Fibroblast of the conjunctiva (primary cell): ENCODE measurements at regions not wholly inside any gene's neighbourhood (a gene's known extent, or its start where the extent isn't known, plus 50 kb on each side); places are given as distances from the start of the nearest gene placed in this dataset.

Source experiments
- DNase-seq: peaks from one replicate; pipeline ENCODE4 v3.0.0-alpha.2; 2010; ENCODE audit warnings: low read depth

DNA sequence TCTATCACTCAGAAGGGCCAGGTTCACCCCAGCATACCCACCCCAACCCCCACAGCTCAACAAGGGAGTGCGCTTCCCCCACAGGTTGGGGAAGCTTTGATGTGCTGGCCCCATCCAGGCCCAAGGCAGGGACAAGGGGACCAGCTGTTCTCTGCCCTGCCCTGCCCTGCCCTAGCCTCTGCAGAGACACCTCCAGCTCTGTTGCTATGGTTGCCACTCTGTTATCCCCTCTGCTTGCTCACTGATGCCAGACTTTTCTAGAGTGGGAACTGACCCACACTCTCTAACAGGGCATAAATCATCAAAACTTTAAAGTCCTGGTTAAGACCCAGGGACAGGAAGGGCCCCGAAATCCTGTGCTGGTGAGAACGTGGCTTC is 50.4 kb upstream of the ENPP7 start:
- DNase-seq, result no peak

DNA sequence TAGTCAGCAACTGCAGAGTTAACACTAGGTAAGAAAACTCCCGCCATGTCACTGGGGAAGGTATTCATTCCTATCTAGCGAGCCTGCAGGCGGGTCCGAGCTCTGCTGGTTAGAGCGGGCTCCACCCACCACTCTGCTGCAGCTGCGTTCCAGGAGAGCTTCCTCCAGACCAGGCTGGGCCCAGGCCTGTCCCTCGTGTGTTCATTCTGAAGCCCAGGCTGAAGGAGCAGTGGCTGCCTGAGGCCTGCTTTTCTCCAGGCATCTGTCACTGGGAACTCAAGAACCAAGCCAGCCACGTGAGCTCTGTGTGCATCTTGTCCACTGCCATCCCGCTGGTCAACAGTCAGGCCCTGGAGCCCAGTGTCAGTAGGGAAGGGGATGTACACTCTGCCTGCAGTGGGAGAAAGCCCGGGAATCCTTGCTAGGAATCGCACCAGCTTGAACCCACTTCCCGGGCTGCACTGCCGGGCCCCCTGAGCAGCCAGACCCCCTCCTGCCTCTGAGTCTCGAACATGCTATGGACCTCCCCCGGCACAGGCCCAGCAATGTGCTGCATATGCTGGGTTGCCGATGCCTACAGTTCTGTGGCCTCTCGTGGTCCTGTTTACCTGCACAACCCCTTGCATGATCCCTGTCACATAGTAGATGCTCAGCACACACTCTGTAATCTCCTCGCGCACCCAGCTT is 51.0 kb upstream of the ENPP7 start:
- DNase-seq, result no peak

DNA sequence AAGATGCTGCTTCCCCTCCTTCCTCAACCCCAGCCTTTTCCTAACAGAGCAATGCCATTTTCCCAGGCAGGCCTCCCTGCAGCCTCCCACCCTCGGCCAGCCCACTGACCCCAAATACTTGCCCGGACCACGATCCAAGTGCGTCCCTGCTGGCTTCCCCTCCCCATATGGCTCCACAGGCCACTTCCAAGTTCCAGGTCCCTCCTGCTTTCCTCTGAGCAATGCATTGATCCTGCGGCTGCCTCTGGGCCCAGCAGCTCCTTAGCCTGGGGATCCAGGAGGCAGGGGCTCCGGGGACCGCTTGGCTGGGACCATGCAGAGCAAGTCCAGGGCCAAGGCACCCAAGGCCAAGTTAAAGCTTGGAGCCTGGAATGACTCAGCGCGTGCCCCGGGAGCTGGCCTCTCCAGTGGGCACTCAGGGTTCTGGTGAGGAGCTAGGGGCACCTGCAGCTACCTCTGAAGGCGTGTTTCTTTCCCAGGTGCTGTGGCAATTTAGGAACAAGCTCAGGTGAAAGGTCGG is 51.9 kb upstream of the ENPP7 start:
- DNase-seq, result no peak

DNA sequence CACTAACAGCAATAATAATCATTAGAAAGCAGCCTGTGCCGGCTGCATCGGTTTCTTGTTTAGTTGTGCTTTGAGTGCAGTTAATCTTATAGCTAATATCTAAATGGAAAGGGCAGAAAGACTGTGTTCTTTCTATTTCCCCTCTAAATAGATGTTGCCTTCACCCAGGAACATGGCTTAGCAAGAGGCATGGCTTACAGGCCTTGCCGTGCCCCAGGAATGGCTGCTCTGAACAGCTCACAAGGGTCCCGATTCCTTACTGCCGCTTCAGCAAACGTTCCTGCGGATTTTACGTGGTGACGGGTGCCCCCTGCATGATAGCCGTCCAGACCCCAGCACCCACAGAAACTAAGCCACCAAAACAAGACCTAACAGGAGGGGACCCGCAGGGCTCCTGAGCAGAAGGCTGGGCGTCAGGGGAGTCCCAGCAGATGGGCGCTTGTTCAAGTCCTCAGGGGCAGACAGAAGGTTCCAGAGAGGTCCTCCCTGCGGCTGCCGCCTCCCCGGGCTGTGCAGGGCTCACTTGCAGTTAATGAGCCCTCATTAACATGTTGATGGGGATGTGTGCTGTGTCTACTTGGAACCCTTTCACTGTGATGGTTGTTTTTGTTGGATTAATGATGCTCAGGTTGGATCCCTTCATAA is 52.5 kb upstream of the ENPP7 start:
- DNase-seq, result no peak

DNA sequence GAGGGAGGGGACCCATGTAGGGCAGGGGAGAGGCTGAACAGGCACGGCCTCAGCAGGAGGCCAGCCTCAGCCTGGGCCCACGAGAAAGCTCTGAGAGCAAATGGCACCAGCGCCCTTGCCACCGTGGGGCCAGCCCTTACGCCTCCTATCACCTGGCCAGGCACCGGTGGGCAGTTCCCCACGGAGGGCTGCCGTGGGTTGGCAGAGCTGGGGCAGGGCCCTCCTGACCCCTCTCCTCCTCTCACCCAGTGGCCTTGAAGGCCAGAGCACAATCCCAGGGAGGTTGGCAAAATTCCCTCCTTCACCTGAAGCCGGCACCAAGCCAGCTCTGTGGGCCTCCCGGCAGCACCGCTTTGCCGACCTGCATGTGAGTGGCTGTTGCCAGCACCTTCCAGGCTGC is 53.1 kb upstream of the ENPP7 start:
- DNase-seq, result no peak

DNA sequence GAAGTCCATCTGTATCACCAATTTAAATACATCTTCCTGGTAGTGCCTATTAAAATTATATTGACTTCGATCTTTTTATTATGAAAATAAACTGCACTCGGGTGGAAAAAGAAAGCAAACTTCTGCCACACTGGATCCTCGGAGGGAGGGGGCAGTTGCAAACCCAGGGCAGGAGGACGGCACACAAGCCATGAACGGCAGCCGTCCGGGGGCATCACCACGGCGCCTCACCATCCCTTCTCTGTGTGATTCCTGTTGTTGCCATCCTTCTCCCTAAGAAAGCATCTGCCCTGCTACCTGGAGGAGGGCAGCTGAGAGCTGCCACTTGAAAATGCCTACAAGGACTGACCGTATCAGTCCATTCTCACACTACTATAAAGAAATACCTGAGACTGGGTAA is 53.9 kb upstream of the ENPP7 start:
- no peak for DNase-seq

DNA sequence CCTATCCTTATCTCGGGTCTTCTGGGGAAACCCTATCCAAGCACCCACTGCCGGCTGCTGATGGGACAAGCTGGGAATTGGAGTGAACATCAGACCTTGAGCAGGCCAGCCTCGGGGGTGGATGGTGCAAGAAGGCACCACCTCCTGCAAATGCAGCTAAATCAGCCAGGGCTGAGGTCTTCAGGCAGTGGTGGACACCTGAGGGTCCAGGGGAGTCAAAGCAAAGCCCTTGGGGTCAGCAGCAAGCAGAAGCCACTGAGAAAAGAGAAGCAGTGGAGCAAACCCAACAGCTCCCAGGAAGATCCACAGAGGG is 55.4 kb upstream of the ENPP7 start:
- DNase-seq, result no peak

DNA sequence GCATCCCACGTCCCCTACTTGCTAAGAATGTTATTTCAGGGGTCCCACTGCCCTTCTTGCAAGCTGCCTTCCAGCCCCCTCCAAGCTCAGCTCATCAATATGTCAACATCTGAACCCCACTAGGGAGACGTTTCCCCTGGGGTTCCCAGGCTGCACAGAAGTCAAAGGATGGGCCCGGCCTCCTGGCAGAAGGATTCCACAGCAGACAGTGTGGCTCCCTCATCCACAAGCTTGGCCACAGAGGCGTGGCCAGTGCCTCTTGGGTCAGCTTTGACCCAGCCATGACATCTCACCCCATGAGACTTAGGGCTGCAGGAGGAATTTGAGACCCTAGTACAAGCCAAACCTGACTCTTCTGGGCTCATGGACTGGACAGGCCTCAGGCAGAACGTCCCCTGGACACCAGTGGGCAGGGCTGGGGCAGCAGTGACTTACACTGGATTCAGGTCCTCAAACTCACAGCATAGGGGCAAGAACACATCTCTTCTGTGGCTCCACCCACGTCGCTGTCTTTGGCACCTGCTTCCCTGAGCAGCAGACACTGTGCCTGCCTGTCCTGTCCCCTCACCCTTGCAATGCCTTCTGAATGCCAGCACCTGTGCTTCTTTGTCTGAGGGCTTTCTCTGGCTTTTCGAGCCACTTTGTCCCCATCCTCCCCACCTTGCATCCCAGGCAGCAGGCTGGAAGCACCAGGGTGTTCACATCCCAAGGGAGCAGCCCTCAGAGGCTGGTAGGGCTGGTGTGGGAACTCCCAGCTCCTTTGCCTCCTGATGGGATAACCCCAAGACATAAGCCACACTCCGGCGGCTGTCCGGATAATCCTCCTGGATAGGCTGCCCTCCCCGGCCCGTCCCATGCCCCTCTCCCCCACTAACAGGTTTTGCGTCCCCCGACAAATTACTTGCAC is 56.0 kb upstream of the ENPP7 start:
- no peak for DNase-seq

DNA sequence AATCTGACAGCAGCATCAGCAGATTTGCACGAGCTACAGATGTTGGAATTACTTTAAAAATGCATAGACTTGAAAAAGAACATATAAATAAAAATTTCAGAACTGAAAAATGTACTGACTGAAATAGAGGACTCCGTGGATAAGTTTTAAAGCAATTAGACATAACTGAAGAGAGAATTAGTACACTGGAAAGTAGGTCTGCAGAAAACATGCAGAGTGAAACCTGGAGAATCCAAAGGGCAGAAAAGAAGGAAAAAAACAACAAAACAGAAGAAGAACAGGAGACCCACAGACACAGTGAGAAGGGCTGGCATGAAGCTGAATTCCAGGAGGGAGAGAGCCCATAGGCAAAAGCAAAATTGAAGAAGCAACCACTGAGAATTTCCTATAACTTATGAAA is 57.2 kb upstream of the ENPP7 start:
- DNase-seq, result no peak

DNA sequence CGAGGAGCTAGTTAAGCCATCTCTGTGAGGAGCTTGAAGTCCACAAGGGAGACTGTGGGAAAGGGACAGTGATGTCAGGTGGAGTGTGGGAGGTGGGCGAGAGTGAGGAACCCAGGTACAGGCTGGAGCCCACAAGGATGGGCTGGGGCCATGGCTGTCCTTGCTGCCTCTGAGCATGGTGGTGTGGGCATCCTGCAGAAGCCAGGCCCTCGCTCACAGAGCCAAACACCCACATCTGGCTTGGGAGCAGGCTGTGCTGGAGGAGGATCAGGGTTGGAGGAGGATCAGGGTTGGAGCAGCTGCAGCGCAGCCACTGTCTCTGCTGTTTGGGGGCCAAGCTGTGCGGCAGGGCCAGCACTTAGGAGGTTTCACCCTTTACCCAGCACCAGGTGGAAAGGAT is 58.2 kb upstream of the ENPP7 start:
- DNase-seq, result no peak

DNA sequence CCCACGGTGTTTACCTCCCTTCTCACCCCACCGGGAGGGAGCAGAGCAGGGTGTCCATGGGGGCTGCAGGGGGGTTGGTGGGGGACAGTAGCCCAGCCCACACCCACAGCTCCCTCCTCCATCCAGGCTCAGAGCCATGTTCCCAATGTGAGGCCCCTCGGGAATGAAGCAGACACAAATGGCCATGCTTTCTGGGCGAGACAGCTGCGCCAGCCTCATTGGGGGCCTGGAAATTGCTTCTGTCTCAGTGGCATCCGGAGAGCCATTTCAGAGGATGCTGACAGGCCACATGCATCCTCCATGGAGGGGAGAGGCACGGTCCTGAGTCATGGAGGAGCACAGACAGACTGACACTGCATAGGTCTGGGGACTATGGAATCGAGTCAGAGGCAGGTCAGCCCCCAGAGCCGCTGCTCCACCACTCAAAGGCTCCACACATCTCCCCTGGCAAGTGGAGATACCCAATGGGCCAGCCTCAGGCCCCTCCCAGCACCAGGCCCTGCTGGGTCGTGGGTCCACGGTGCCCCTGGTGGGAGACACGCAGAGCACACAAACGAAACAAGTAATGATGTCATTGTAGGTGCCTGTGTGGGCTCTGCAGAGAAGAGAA is 59.6 kb upstream of the ENPP7 start:
- no peak for DNase-seq

DNA sequence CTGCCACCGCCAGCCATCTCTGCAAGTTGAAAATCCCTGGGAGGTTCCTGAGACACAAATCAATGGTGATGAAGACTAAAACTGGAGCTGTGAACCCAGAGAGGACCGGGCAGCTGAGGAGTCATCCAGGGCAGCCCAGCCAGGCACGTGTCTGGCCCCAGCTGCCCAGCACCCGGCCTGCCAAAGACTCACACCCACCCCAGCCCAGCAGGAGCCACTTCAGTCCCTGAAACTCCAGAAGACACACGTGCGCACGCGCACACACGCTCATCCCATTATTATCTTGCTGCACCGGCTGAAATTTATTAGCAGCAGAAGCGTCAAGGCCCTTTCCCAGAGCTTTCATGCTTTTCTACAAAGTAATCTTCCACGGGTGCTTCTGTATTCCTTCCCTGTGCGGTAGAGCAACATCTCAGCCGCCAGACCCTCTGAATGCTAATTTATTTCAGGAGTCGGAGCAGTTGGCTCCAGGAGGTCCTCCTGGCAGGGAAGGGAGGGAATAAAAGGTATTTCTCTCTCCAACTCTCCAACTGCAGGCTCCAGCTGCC is 59.8 kb upstream of the RBFOX3 start:
- no peak for DNase-seq

DNA sequence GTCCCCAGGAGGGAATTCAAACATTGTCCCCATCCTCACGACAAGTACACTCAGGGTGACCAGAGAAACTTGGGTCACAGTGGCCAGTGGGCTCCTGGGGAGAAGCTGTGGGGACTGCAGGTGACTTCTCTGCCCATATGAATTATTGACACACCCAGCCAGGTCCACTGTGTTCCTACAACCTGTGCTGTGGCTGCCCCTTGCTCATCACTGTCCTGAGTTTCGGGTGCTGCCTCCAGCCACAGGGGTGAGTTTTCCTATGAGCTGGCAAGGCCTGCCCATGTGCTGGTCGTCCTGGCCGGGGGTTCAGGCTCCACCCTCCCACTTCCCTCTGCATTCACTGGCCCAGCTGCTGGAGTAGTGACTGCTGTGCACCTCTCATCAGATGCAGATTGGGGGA is 59.0 kb upstream of the RBFOX3 start:
- DNase-seq, result no peak

DNA sequence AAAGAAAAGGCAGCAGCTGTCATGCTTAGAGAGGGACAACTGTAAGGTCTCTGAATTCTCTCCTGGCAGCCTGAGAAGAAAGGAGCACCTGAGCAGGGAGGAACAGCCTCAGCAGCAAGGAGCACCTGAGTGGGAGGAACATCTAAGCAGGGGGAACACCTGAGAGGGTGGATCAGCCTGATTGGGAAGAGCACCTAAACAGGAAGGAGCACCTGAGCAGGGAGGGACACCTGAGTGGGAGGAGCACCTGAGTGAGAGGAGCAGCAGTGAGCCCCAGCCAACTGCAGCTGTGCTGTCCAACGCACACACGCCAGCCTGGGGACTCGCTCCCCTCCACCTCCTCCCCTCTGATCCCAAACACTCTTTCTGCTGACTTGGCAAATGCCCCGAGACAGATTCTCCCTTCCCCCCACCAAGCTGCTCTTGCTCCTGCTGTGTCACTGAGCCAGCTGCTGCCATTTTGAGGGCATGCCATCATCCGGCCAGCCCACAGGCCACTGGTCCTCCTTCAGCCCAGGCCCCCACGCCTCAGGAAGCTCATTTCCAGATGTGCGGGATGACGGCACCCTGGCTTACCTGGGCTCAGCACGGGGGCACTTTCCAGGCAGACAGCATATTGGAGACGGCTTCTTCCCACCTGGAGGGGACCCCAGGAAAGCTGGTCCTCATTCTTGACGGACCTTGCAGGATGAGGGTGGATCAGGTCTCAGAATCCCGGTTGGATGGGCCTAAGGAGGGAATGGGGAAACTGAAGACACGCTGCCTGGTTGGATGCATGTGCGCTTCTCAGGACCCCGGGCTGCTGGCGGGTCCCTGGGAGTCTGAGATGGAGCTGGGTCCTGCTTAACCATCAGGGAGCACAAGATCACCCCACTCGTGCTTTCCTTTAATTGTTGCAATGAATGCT is 57.7 kb upstream of the RBFOX3 start:
- DNase-seq, result no peak

DNA sequence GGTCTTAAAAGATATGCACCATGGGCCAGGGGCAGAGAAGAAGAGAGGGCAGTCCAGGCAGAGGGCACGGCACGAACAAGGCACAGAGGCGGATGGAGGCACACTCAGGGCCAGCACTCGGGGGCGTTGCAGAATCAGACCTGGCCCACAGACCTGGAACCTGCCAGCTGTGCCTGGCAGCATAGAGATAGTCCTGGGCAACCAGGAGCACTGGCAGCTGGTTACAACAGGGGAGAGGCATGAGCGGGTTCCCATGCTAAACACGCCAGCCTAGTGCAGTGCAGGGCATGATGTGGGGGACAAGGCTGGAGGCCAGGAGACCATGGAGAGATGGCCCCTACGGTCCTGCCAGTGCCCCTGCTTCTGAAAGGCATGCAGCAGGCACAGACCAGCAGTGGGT is 56.9 kb upstream of the RBFOX3 start:
- no peak for DNase-seq

DNA sequence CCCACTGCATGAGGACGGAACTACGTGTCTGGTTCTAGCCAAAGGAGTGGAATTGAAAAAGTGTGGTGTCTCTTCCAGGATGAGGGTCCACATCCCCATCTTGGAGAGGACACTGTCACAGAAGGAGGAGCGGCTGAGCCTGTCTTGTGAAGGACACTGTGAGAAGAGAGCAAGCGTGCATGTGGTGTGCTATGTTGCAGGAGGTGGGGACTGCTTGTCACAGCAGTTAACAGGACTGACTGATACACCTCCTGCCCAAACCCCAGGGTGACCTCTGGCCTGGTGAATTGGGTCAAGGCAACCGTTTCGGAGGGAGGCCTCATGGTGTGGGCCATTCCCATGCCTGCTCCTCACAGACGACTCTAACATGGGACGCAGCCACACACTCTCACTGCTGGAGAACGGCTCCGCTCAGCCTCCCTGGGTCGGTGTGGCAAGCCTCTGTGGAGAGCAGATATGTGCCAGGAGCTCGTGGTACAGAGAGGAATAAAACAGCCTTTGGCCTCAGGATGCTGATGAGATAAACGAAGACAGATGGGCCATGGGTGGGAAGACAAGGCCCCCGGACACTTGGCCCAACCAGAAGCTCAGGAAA is 56.4 kb upstream of the RBFOX3 start:
- no peak for DNase-seq

DNA sequence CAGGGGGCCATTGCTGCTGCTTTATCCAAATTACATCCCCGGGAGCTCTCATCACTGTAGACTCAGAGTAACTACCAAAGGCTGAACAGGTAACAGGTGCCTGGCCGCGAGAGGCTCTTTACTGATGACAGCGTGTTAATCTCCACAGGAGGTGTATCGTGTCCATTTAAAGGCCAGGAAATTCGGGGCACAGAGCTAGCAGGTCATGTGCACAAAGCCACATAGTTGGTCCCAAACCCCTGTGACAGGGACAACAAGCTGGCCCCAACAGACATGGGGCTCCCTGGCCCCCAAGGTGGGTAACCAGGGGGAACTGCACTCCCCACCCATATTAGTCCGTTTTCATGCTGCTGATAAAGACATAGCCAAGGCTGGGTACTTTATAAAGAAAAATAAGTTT is 55.3 kb upstream of the RBFOX3 start:
- DNase-seq, result no peak

DNA sequence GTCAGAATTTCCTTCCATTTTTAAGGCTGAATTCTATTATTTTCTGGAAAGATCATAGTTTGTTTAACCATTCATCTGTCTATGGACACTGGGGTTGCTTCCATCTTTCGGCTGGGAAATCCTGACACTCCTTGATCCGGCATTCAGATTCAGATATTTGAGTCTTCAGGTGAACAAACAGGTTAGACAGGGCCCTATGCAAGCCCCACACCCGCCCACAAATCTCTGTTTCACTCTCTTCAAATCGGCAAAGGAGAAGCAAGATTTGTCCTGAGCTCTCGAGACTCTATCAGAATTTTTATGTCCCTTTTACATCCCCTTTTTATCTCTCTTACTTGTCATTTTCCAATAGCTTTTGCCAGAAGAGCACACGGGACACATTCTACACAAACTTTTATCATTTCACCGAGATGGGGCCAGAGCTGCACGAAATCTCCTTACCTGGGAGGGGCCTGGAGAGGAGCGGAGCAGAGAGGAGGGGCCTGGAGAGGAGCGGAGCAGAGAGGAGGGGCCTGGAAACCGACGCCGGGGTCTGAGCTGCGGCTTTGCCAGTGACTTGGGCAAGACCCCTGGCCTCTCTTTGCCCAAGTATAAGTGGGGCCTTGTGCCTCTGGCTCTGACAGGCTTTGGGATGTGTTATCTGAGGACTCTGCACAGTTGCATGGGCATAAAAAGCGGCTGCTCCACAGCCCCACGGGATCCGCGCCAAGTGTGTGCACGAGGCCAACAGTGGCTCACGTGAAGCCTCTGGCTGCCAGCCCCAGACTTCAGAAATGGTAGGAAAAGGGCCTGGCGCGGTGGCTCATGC is 54.3 kb upstream of the RBFOX3 start:
- DNase-seq, result peak; percentile 20

DNA sequence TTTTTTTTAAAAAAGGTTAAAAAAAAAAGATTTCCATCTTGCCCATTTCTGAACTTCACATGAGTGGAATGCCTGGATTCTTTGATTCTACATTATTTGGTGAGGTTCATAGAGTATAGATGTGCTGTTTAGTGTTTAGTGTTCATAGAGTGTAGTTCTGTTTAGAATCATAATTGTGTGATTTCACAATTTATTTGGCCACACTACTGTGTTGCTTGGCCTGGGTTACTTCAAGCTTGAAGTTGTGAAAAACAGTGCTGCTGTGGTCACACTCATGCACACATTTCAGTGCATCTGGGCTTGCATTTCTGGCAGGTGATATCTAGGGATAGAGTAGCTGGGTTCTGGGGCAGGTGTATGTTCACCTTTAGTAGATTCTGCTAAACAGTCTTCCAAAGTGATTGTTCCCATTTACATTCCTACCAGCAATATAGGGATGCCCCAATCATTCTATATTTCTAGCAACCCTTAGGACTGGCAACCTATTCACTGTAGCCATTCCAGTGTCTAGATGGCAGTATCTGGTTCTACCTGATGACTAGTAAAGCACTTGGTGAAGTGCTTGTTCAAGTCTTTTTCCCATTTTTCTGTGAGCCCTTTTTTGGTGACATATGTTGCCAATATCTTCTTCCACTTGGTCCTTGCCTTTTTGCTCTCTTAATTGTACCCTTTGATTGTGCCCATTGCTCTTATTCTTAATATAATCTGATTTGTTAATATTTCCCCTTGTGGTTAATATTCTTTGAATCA is 50.6 kb upstream of the RBFOX3 start:
- no peak for DNase-seq
